SH-SY5Y (cell line): ENCODE measurements at regions not wholly inside any gene's neighbourhood (a gene's known extent, or its start where the extent isn't known, plus 50 kb on each side); places are given as distances from the start of the nearest gene placed in this dataset.

ENCODE experiments used
- GATA2 ChIP-seq: IDR thresholded peaks from 2 replicates; pipeline ENCODE4 v1.6.1; 2011; ENCODE audit warnings: mild to moderate bottlenecking, low read depth, low read length
- GATA3 ChIP-seq: IDR thresholded peaks from 2 replicates; pipeline ENCODE4 v1.6.1; 2011; ENCODE audit warnings: low read depth, mild to moderate bottlenecking, low read length, moderate library complexity

DNA sequence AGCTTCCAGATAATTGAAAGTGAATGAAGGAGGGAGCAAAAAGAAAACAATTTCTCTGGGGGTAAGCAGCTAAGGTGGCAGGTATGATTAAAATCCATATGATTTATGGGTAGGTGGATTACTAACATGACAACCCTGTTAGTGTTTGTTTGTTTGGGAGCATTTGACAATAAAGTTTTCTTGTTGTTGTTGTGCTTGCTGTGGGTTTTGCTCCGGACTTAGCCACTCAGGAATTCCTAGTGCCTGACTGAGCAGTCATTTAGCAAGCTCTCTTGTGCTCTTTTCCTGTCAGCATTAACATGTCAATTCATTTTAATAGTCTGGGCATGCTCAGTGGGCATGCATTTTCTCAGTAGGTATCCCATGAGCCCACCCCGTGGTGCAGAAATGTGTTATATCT lies 674.8 kb upstream of the ZEB2 start:
- TF ChIP-seq GATA3 = no peak
- TF ChIP-seq GATA2 = no peak
